ENCODE measurements at regions not wholly inside any gene's neighbourhood (a gene's known extent, or its start where the extent isn't known, plus 50 kb on each side); places are given as distances from the start of the nearest gene placed in this dataset.
A peak's percentile ranks its signal among the peaks of the same experiment; 100 is the strongest.

DNA sequence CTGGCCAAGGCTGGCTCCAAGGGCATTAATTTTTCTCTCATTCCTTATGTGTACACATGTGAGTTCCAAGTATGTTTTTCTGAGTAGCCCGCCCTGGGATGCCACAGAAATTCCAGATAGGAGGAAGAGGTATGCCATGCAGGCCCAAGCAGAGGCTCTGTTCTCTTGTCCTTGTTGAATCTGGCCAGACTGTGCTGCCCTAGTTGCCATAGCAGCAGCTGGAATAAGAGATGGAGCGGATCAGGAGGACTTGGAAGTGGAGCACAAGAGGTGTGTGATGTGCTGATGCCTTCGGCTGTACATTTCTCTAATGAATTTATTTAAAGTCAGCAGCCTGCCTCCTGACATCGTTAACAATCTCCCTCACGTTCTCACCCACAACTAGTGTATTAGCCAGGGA lies 235.6 kb upstream of the RPS23 start:
- Histone ChIP-seq H3K9me1 (ENCODE audit: control insufficient read depth, insufficient read depth, low read length) (no peaks in the 10 kb centered on the region), H3K9me3 (replicated peaks; ENCODE audit: control insufficient read depth, insufficient read depth, low read depth, low read length) (no peaks in the 10 kb centered on the region), H3K4me3 (no peak overlapping the region), H3K27ac (ENCODE audit: extremely low read depth, low read depth, low read length) (no peak overlapping the region), H3K4me2 (ENCODE audit: insufficient read depth, low read length) (no peak overlapping the region), H4K20me1 (replicated peaks; ENCODE audit: control insufficient read depth, insufficient read depth, low read length) (no peaks in the 10 kb centered on the region), H3K79me2 (ENCODE audit: control insufficient read depth, insufficient read depth, low read length) (no peaks in the 10 kb centered on the region), H3K9ac (ENCODE audit: insufficient read depth in 1 of 2, low read depth in 2 of 2, low read length in 2 of 2) (no peak overlapping the region), H3K36me3 (ENCODE audit: control insufficient read depth, insufficient read depth, low read length) (no peaks in the 10 kb centered on the region), H3K27me3 (ENCODE audit: control insufficient read depth in 2 of 2, insufficient read depth in 2 of 2, low read length in 2 of 2) (no peaks in the 10 kb centered on the region), H2AFZ (ENCODE audit: low read depth, low read length) (no peak overlapping the region), H3K4me1 (replicated peaks in 1 of 2; ENCODE audit: control insufficient read depth in 2 of 2, insufficient read depth in 2 of 2, low read length in 2 of 2) (no peaks in the 10 kb centered on the region; a peak in 2 of 5 replicates)
- DNase-seq (ENCODE audit: extremely low read depth in 1 of 4, low spot score in 3 of 4) (no peak), FAIRE-seq (no peak), ATAC-seq (peak; percentile 57; the same call in 2 of the 3 replicates)
- CTCF ChIA-PET (ENCODE audit: low intra/inter-chr PET ratio): interaction anchor here (0.5 kb wide), 1 partner anchor 15 kb away, joined by 3 read pairs; no protein-coding TSS in a partner anchor
- TF ChIP-seq ZKSCAN1 (IDR thresholded peaks at IDR 0.05; ENCODE audit: low read depth, low read length) (no peak), TEAD1 (CRISPR knock-in tag; IDR thresholded peaks at IDR 0.05) (no peak), ELF4 (CRISPR knock-in tag; IDR thresholded peaks at IDR 0.05) (no peak), RFX1 (IDR thresholded peaks at IDR 0.05) (peak; percentile 68)
- POLR2A ChIA-PET: no interaction called here
- 11% methylated on average over 5 of the region's 5 CpGs for WGBS (ENCODE audit: insufficient coverage, low coverage, missing lambda C conversion rate)
- intact Hi-C loops (cut with micrococcal nuclease): no loop called here
- no TSS peak for BruUV-seq (replicated peaks)
- in situ Hi-C loops (cut with MboI): no loop called here

GRCh38 chr5:82512025-82512424 lies 233.9 kb upstream of the RPS23 start:
- no TSS peak for BruUV-seq (replicated peaks)
- intact Hi-C loops (cut with micrococcal nuclease): no loop called here
- no peaks in the 10 kb centered on the region for H3K36me3 ChIP-seq (ENCODE audit: control insufficient read depth, insufficient read depth, low read length)
- H3K27ac ChIP-seq (ENCODE audit: extremely low read depth, low read depth, low read length): no peak overlapping the region
- in situ Hi-C loops (cut with MboI): no loop called here
- ChIA-PET CTCF (ENCODE audit: low intra/inter-chr PET ratio) (no interaction called here), POLR2A (interaction anchor here (1.0 kb wide), 1 partner anchor 10 kb away, joined by 3 read pairs; no protein-coding TSS in a partner anchor)
- H3K4me1 ChIP-seq (replicated peaks in 1 of 2; ENCODE audit: control insufficient read depth in 2 of 2, insufficient read depth in 2 of 2, low read length in 2 of 2): no peaks in the 10 kb centered on the region; a peak in 2 of 5 replicates
- no peaks in the 10 kb centered on the region for H3K9me1 ChIP-seq (ENCODE audit: control insufficient read depth, insufficient read depth, low read length)
- no peaks in the 10 kb centered on the region for H3K79me2 ChIP-seq (ENCODE audit: control insufficient read depth, insufficient read depth, low read length)
- H3K4me3 ChIP-seq: no peak overlapping the region
- H3K9me3 ChIP-seq (replicated peaks; ENCODE audit: control insufficient read depth, insufficient read depth, low read depth, low read length): no peaks in the 10 kb centered on the region; the same call in 1 of the 2 replicates
- WGBS (ENCODE audit: insufficient coverage, low coverage, missing lambda C conversion rate): 34% methylated on average over 2 of the region's 2 CpGs
- no peaks in the 10 kb centered on the region for H3K27me3 ChIP-seq (ENCODE audit: control insufficient read depth in 2 of 2, insufficient read depth in 2 of 2, low read length in 2 of 2)
- no peak overlapping the region for H3K9ac ChIP-seq (ENCODE audit: insufficient read depth in 1 of 2, low read depth in 2 of 2, low read length in 2 of 2)
- H4K20me1 ChIP-seq (replicated peaks; ENCODE audit: control insufficient read depth, insufficient read depth, low read length): no peaks in the 10 kb centered on the region
- H2AFZ ChIP-seq (ENCODE audit: low read depth, low read length): no peak overlapping the region
- H3K4me2 ChIP-seq (ENCODE audit: insufficient read depth, low read length): no peak overlapping the region
- ATAC-seq (no peak), FAIRE-seq (no peak), DNase-seq (ENCODE audit: extremely low read depth in 1 of 4, low spot score in 3 of 4) (no peak)
- TF ChIP-seq ZNF551 (CRISPR knock-in tag; IDR thresholded peaks at IDR 0.05): no peak
- TF ChIP-seq HCFC1 (IDR thresholded peaks at IDR 0.05; ENCODE audit: low read depth, low read length): no peak
- no peak for TF ChIP-seq CTBP1 (IDR thresholded peaks at IDR 0.05; ENCODE audit: borderline replicate concordance)
- TF ChIP-seq HNRNPLL (IDR thresholded peaks at IDR 0.05; ENCODE audit: low read depth, low read length, poor library complexity, severe bottlenecking): no peak
- no peak for TF ChIP-seq ZBTB8A (IDR thresholded peaks at IDR 0.05; ENCODE audit: partially characterized antibody)
- TF ChIP-seq, protein P1, sequence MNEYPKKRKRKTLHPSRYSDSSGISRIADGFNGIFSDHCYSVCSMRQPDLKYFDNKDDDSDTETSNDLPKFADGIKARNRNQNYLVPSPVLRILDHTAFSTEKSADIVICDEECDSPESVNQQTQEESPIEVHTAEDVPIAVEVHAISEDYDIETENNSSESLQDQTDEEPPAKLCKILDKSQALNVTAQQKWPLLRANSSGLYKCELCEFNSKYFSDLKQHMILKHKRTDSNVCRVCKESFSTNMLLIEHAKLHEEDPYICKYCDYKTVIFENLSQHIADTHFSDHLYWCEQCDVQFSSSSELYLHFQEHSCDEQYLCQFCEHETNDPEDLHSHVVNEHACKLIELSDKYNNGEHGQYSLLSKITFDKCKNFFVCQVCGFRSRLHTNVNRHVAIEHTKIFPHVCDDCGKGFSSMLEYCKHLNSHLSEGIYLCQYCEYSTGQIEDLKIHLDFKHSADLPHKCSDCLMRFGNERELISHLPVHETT (CRISPR knock-in tag; conservative IDR thresholded peaks at IDR 0.05 in 1 of 2, IDR thresholded peaks at IDR 0.05 in 1 of 2): no peak
- no peak for TF ChIP-seq LEF1 (IDR thresholded peaks at IDR 0.05)
- TF ChIP-seq, protein P2, sequence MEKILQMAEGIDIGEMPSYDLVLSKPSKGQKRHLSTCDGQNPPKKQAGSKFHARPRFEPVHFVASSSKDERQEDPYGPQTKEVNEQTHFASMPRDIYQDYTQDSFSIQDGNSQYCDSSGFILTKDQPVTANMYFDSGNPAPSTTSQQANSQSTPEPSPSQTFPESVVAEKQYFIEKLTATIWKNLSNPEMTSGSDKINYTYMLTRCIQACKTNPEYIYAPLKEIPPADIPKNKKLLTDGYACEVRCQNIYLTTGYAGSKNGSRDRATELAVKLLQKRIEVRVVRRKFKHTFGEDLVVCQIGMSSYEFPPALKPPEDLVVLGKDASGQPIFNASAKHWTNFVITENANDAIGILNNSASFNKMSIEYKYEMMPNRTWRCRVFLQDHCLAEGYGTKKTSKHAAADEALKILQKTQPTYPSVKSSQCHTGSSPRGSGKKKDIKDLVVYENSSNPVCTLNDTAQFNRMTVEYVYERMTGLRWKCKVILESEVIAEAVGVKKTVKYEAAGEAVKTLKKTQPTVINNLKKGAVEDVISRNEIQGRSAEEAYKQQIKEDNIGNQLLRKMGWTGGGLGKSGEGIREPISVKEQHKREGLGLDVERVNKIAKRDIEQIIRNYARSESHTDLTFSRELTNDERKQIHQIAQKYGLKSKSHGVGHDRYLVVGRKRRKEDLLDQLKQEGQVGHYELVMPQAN (IDR thresholded peaks at IDR 0.05; ENCODE audit: borderline replicate concordance): no peak
- TF ChIP-seq SMC3 (conservative IDR thresholded peaks at IDR 0.05; ENCODE audit: insufficient read depth, low read depth, low read length): no peak
- no peak for TF ChIP-seq GABPB1 (CRISPR knock-in tag; IDR thresholded peaks at IDR 0.05)
